ENCODE measurements at regions not wholly inside any gene's neighbourhood (a gene's known extent, or its start where the extent isn't known, plus 50 kb on each side); places are given as distances from the start of the nearest gene placed in this dataset.

- TF ChIP-seq CTCF (IDR thresholded peaks at IDR 0.05; ENCODE audit: borderline replicate concordance, extremely low read depth, low read length, poor library complexity, severe bottlenecking) (no peak), EZH2 (IDR thresholded peaks at IDR 0.05; ENCODE audit: borderline replicate concordance, low read depth, low read length, severe bottlenecking) (no peak)
These were observed 225.3 kb upstream of the PELI2 start for GRCh38 chr14:55892906-55893305.

Data from DND-41 (cell line).